Keratinocyte (primary cell): ENCODE measurements at regions not wholly inside any gene's neighbourhood (a gene's known extent, or its start where the extent isn't known, plus 50 kb on each side); places are given as distances from the start of the nearest gene placed in this dataset.

ENCODE experiments used
- CTCF ChIP-seq, 3 experiments: IDR thresholded peaks in 1 of 3; conservative IDR thresholded peaks in 1 of 3; optimal IDR thresholded peaks in 1 of 3; 2 replicates in 2 of 3; 3 replicates in 1 of 3; pipeline versions ENCODE3 to v1.5.1; 2011; ENCODE audit warnings: low read length in 3 of 3, mild to moderate bottlenecking in 3 of 3, moderate library complexity in 2 of 3, control low read depth in 1 of 3, inconsistent platforms in 1 of 3; ENCODE audit not compliant: insufficient read depth in 2 of 3; ENCODE audit errors: extremely low read depth in 1 of 3
- EZH2 ChIP-seq: IDR thresholded peaks from one replicate; pipeline ENCODE4 v1.6.1; 2012; ENCODE audit warnings: inconsistent platforms, mild to moderate bottlenecking, low read length, moderate library complexity

DNA sequence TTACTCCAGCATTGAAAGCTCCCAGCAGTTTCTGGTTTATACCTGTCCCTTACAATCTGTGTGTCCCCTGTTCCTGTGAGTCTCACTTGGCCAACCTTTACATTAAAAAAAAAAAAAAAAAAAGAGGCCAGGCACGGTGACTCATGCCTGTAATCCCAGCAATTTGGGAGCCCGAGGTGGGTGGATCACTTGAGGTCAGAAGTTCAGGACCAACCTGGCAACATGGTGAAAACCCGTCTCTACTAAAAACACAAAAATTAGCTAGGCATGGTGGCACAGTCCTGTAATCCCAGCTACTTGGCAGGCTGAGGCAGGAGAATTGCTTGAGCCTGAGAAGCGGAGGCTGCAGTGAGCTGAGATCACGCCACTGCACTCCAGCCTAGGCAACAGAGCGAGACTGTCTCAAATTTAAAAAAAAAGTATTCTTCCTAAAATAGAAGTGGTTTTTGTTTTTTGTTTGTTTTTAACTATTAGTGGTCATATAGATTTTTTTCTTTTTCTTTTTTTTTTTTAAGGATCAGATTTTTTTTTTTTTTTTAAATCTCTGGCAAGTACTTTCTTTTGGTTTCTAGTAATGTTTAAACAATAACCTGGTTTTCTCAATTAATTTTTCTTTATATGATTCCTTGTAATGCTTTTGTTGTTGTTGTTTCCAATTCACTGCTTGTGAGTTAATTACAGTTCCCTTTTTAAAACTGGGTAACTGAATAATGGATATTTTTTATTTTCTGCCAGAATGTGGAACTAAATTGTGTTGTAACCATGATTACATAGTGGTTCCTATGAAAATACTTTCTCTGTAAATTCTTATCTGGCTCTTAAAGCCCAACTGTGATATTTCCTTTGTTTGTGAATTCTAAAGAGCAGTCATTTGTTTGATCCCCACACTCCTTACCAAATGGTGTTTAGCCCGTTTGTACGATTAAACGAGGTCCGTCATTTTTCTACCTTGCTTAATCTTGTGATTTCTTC is 116.8 kb downstream of the CTAGE1 start:
- TF ChIP-seq CTCF (optimal IDR thresholded peaks at IDR 0.05 in 1 of 3, IDR thresholded peaks at IDR 0.05 in 1 of 3, conservative IDR thresholded peaks at IDR 0.05 in 1 of 3; ENCODE audit: extremely low read depth in 1 of 3, insufficient read depth in 2 of 3, low read length in 3 of 3) (no peak), EZH2 (no peak)
